ENCODE measurements at regions not wholly inside any gene's neighbourhood (a gene's known extent, or its start where the extent isn't known, plus 50 kb on each side); places are given as distances from the start of the nearest gene placed in this dataset.

GRCh38 chr9:115775659-115776058 is 377.9 kb upstream of the PAPPA start:
- peaks cover 0 to 5% (median 0%) of the 10 kb centered on the region in 11 donors for H3K9me3 ChIP-seq
- H3K4me3 ChIP-seq, result no peak overlapping the region
- 18 to 21% methylated on average over 2 of the region's 2 CpGs for WGBS, 2 donors
- DNase-seq (no peak), ATAC-seq (no peak)
- no peaks in the 10 kb centered on the region for H3K4me1 ChIP-seq
- no peak for TF ChIP-seq CTCF (IDR thresholded peaks at IDR 0.05)
- H3K27ac ChIP-seq, result no peak overlapping the region
- H3K27me3 ChIP-seq, result no peaks in the 10 kb centered on the region
- intact Hi-C loops (cut with DNase I), result no loop called here
- no peaks in the 10 kb centered on the region for H3K36me3 ChIP-seq

GRCh38 chr9:115777610-115778009 is 376.0 kb upstream of the PAPPA start:
- H3K9me3 ChIP-seq, result peaks cover 0 to 5% (median 0%) of the 10 kb centered on the region in 11 donors
- H3K4me1 ChIP-seq, result no peaks in the 10 kb centered on the region
- no peak overlapping the region for H3K4me3 ChIP-seq
- intact Hi-C loops (cut with DNase I), result no loop called here
- ATAC-seq, result no peak
- no peak overlapping the region for H3K27ac ChIP-seq
- no peaks in the 10 kb centered on the region for H3K27me3 ChIP-seq
- 56 to 65% methylated on average over 2 of the region's 2 CpGs for WGBS, 2 donors
- H3K36me3 ChIP-seq, result no peaks in the 10 kb centered on the region
- DNase-seq, result no peak
- TF ChIP-seq CTCF (IDR thresholded peaks at IDR 0.05), result no peak

GRCh38 chr9:115781070-115781736 is 372.4 kb upstream of the PAPPA start:
- Histone ChIP-seq H3K4me1 (peaks cover 0 to 6% (median 0%) of the 10 kb centered on the region in 9 donors), H3K27ac (no peak overlapping the region), H3K9me3 (peaks cover 0 to 5% (median 0%) of the 10 kb centered on the region in 11 donors), H3K36me3 (no peaks in the 10 kb centered on the region), H3K27me3 (no peaks in the 10 kb centered on the region), H3K4me3 (no peak overlapping the region)
- ATAC-seq (no peak), DNase-seq (no peak)
- intact Hi-C loops (cut with DNase I), result no loop called here
- TF ChIP-seq CTCF (IDR thresholded peaks at IDR 0.05), result no peak
- 69% methylated on average over 4 of the region's 4 CpGs for WGBS, 2 donors

- 33 to 36% methylated on average over 2 of the region's 2 CpGs for WGBS, 2 donors
- intact Hi-C loops (cut with DNase I), result no loop called here
- ATAC-seq, result peak in 4 of 8 donors; percentile 27 to 46 (median 32)
- no peaks in the 10 kb centered on the region for H3K36me3 ChIP-seq
- H3K9me3 ChIP-seq, result no peaks in the 10 kb centered on the region
- H3K27me3 ChIP-seq, result no peaks in the 10 kb centered on the region
- DNase-seq, result no peak
- peaks cover 0 to 8% (median 0%) of the 10 kb centered on the region in 9 donors for H3K4me1 ChIP-seq
- no peak overlapping the region for H3K4me3 ChIP-seq
- TF ChIP-seq CTCF (IDR thresholded peaks at IDR 0.05), result no peak
- H3K27ac ChIP-seq, result no peak overlapping the region
Measured at GRCh38 chr9:115786321-115786720, 367.3 kb upstream of the PAPPA start.
